Panc1 (cell line): ENCODE measurements at regions not wholly inside any gene's neighbourhood (a gene's known extent, or its start where the extent isn't known, plus 50 kb on each side); places are given as distances from the start of the nearest gene placed in this dataset.
"Not testable (repeated sequence)": the region's sequence is repeated elsewhere in the genome, so short reads cannot be mapped to it uniquely, and the experiment has no call there.

Experiments used
- ATAC-seq: fragments of 200-7000 bp; cut with Tn5 transposase; 2 replicates; pipeline ENCODE4 v1.9.1; 2020; ENCODE audit warnings: mild to moderate bottlenecking, moderate library complexity
- BruUV-seq: library from RNA; stranded (reverse); fragments of 400-500 nt; replicated peaks from 2 replicates; lab custom pipeline; 2021; lab: Mats Ljungman, UMichigan
- CTCF ChIA-PET: fragments of 300-600 bp; sonication (Branson Sonifier 250); formaldehyde crosslinking; loops from one replicate; lab custom pipeline; 2022; ENCODE audit warnings: antibody characterized with exemption; lab: Charles Lee
- POLR2A ChIA-PET: fragments of 300-600 bp; sonication (Branson Sonifier 250); formaldehyde crosslinking; loops from one replicate; lab custom pipeline; 2022; ENCODE audit warnings: antibody characterized with exemption; lab: Charles Lee
- DNase-seq: peaks from one replicate; pipeline ENCODE4 v3.0.0-alpha.2; 2010; ENCODE audit warnings: low read depth, low spot score
- H3K27ac ChIP-seq: 2 replicates; pipeline ENCODE4 v1.5.1; 2011; ENCODE audit warnings: mild to moderate bottlenecking, low read length, inconsistent platforms
- H3K27me3 ChIP-seq: fragments of 200-500 bp; sonication (Bioruptor generic); 2 replicates; pipeline ENCODE4 v1.6.0; 2014; ENCODE audit warnings: low read length, inconsistent platforms; ENCODE audit not compliant: control insufficient read depth, insufficient read depth
- H3K36me3 ChIP-seq: fragments of 200-500 bp; sonication (Bioruptor generic); 2 replicates; pipeline ENCODE4 v1.5.1; 2014; ENCODE audit warnings: inconsistent platforms, mild to moderate bottlenecking, low read length, moderate library complexity; ENCODE audit not compliant: control insufficient read depth, insufficient read depth
- H3K4me1 ChIP-seq: 2 replicates; pipeline ENCODE4 v1.5.1; 2011; ENCODE audit warnings: inconsistent platforms, mild to moderate bottlenecking, low read length, moderate library complexity; ENCODE audit not compliant: control insufficient read depth, insufficient read depth
- H3K4me3 ChIP-seq, 2 experiments: 2 replicates each; pipeline ENCODE4 v1.5.1; 2011 to 2012; ENCODE audit warnings: low read depth in 2 of 2, low read length in 2 of 2, mild to moderate bottlenecking in 2 of 2, inconsistent platforms in 1 of 2, moderate library complexity in 1 of 2
- H3K9me3 ChIP-seq: fragments of 200-500 bp; sonication (Bioruptor generic); 2 replicates; pipeline ENCODE4 v1.5.1; 2014; ENCODE audit warnings: low read depth, mild to moderate bottlenecking, inconsistent platforms, low read length, moderate library complexity; ENCODE audit not compliant: control insufficient read depth, insufficient read depth
- in situ Hi-C: cut with HindIII; loops from 2 replicates; pipeline ENCODE4 v1.10.0; 2016; ENCODE audit warnings: low sequenced_read_pairs, low pct_unique_long_range_greater_than_20kb
- intact Hi-C: fragments of 100-400 bp; cut with micrococcal nuclease; formaldehyde crosslinking; loops from one replicate; pipeline ENCODE4 v1.10.0; 2022; ENCODE audit not compliant: unreplicated experiment

DNA sequence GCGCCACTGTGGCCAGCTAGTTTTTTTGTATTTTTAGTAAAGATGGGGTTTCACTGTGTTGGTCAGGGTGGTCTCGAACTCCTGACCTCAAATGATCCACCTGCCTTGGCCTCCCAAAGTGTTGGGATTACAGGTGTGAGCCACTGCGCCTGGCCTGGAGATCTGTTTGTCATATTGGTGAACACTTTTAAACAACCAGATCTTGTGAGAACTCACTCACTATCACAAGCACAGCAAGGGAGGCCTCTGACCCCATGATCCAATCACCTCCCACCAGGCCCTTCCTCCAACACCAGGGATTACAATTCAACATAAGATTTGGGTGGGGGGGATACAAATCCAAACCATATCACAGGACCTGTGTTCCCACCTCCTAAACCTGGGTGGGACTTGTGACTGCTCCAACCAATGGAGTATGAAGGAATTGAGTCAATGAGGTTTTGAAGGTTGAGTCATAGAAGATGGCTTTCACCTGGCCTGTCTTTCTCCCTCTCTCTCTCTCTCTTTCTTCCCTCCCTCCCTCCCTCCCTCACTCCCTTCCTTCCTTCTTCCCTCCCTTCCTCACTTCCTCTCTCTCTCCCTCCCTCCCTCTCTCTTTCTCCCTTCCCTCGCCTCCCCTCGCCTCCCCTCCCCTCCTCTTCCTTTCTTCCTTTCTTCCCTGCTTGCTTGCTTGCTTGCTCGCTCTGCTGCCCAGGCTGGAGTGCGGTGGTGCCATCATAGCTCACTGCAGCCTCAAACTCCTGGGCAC, 50.1 kb upstream of the ADGRL1 start:
- H3K4me1 ChIP-seq, in situ Hi-C loops, H3K36me3 ChIP-seq, CTCF ChIA-PET, H3K9me3 ChIP-seq, H3K27me3 ChIP-seq, H3K27ac ChIP-seq, H3K4me3 ChIP-seq, BruUV-seq, intact Hi-C loops: not testable (repeated sequence)
- DNase-seq (peak; percentile 10), ATAC-seq (peak; percentile 75)
- POLR2A ChIA-PET, result interaction anchor here (0.6 kb wide), 1 partner anchor 125 kb away, joined by 4 read pairs; the partner anchor contains the start of gene ADGRE5
